ENCODE measurements at regions not wholly inside any gene's neighbourhood (a gene's known extent, or its start where the extent isn't known, plus 50 kb on each side); places are given as distances from the start of the nearest gene placed in this dataset.

GRCh38 chr10:35933491-35933890 is 291.4 kb upstream of the FZD8 start:
- no peak for TF ChIP-seq CTCF (IDR thresholded peaks at IDR 0.05; ENCODE audit: extremely low read depth in 1 of 2, insufficient read depth in 1 of 2, low read depth in 1 of 2, low read length in 2 of 2)
- TF ChIP-seq EZH2 (IDR thresholded peaks at IDR 0.05; ENCODE audit: borderline replicate concordance, low read depth, low read length, severe bottlenecking), result no peak
- TF ChIP-seq POLR2AphosphoS5 (IDR thresholded peaks at IDR 0.05; ENCODE audit: insufficient read depth, low read depth, low read length), result no peak
- no peak for TF ChIP-seq POLR2A (IDR thresholded peaks at IDR 0.05; ENCODE audit: low read depth, low read length)
- no peak for TF ChIP-seq FOS (IDR thresholded peaks at IDR 0.05; ENCODE audit: borderline replicate concordance, insufficient read depth, low read length)

Data from endothelial cell of umbilical vein (primary cell).